Activated CD8-positive, alpha-beta memory T cell treated with anti-CD3 and anti-CD28 coated beads for 4 hours (primary cell): ENCODE measurements at regions not wholly inside any gene's neighbourhood (a gene's known extent, or its start where the extent isn't known, plus 50 kb on each side); places are given as distances from the start of the nearest gene placed in this dataset.

Experiments
- DNase-seq, 2 donors: peaks; one replicate each; pipeline ENCODE4 v3.0.0-alpha.2; 2020; ENCODE audit warnings: low read depth in 2 of 2

- no peak for DNase-seq
These were observed 172.8 kb upstream of the DCN start for GRCh38 chr12:91355150-91356006.

- no peak for DNase-seq
These were observed 170.6 kb upstream of the DCN start for GRCh38 chr12:91353266-91353665.

- DNase-seq = no peak
These were observed 166.9 kb upstream of the DCN start for GRCh38 chr12:91349476-91349875.

GRCh38 chr12:91347481-91348214 lies 165.0 kb upstream of the DCN start:
- no peak for DNase-seq

GRCh38 chr12:91346827-91347226 lies 164.2 kb upstream of the DCN start:
- no peak for DNase-seq

GRCh38 chr12:91344408-91344807 lies 161.8 kb upstream of the DCN start:
- DNase-seq = no peak

GRCh38 chr12:91343010-91343409 lies 160.4 kb upstream of the DCN start:
- DNase-seq = no peak

GRCh38 chr12:91339106-91339505 lies 156.5 kb upstream of the DCN start:
- DNase-seq = no peak

- no peak for DNase-seq
These were observed 153.1 kb upstream of the DCN start for GRCh38 chr12:91335699-91336098.

GRCh38 chr12:91333966-91334365 lies 151.3 kb upstream of the DCN start:
- no peak for DNase-seq

- DNase-seq = no peak
These were observed 149.7 kb upstream of the DCN start for GRCh38 chr12:91332302-91332701.

GRCh38 chr12:91331371-91331770 lies 148.8 kb upstream of the DCN start:
- no peak for DNase-seq

- no peak for DNase-seq
These were observed 145.8 kb upstream of the DCN start for GRCh38 chr12:91328451-91328850.

GRCh38 chr12:91327889-91328288 lies 145.3 kb upstream of the DCN start:
- DNase-seq = no peak

GRCh38 chr12:91327131-91327530 lies 144.5 kb upstream of the DCN start:
- DNase-seq = no peak

- no peak for DNase-seq
These were observed 143.7 kb upstream of the DCN start for GRCh38 chr12:91326058-91327027.

- DNase-seq = no peak
These were observed 138.4 kb upstream of the DCN start for GRCh38 chr12:91320999-91321398.

- DNase-seq = no peak
These were observed 136.6 kb upstream of the DCN start for GRCh38 chr12:91319071-91319760.

- no peak for DNase-seq
These were observed 134.7 kb upstream of the DCN start for GRCh38 chr12:91317306-91317705.

GRCh38 chr12:91316907-91317269 lies 134.3 kb upstream of the DCN start:
- no peak for DNase-seq

- DNase-seq = no peak
These were observed 133.7 kb upstream of the DCN start for GRCh38 chr12:91316161-91316906.
